ENCODE measurements at regions not wholly inside any gene's neighbourhood (a gene's known extent, or its start where the extent isn't known, plus 50 kb on each side); places are given as distances from the start of the nearest gene placed in this dataset. TPM values are rescaled to one million over a fixed set of nuclear protein-coding genes. Genes with fewer than 3 reads are reported as not detected.

DNA sequence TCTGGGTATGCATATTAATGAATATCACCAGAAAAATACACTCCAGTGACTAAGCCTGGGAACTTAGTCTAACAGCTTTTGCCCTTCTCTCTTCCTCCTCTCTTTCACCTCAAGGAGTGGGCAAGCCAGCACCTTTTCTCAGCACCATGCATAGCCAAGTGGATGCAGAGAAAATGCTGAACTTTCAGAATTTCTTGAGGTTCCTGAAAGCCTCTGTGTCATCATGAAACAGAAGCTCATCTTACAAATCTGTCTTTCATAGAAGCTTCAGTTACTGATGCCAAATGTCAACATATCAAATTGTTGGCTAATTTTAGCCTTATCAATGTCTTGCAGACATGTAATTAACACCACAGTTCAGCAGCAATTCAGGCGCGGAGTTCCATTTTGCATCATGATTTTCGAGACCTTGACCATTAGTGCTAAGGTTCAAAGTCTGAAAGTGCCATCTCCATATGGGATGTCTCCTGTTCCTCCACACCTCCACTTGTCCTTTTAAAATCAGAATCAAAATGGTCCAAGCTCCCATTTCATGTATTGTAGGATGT is 51.1 kb upstream of the RPH3A start:
- Histone ChIP-seq H3K9me2 (ENCODE audit: insufficient read depth) (no peaks in the 10 kb centered on the region), H3F3A (ENCODE audit: insufficient read depth) (no peaks in the 10 kb centered on the region), H3K9me3 (ENCODE audit: low read depth) (no peaks in the 10 kb centered on the region), H3K4me1 (ENCODE audit: insufficient read depth) (no peaks in the 10 kb centered on the region), H3K79me2 (ENCODE audit: insufficient read depth) (no peaks in the 10 kb centered on the region), H3K36me3 (ENCODE audit: low read depth) (no peaks in the 10 kb centered on the region), H3K4me2 (ENCODE audit: unreplicated experiment) (no peak overlapping the region), H3K27me3 (replicated peaks; ENCODE audit: insufficient read depth) (no peaks in the 10 kb centered on the region), H3K4me3 (no peak overlapping the region), H4K20me1 (ENCODE audit: insufficient read depth) (no peaks in the 10 kb centered on the region), H2AFZ (no peak overlapping the region), H3K9ac (no peak overlapping the region), H3K27ac (no peak overlapping the region)
- TF ChIP-seq EZH2 (IDR thresholded peaks at IDR 0.05; ENCODE audit: insufficient read depth, poor library complexity, severe bottlenecking) (no peak), EZH2phosphoT487 (IDR thresholded peaks at IDR 0.05; ENCODE audit: insufficient read depth, low read depth) (no peak)
- WGBS, 2 experiments (ENCODE audit: low coverage in 1 of 2, low lambda C conversion rate in 2 of 2, missing lambda C conversion rate in 2 of 2) = 65 to 69% methylated on average over 3 of the region's 3 CpGs
- in situ Hi-C loops (cut with MboI) = no loop called here
- DNase-seq = no peak

DNA sequence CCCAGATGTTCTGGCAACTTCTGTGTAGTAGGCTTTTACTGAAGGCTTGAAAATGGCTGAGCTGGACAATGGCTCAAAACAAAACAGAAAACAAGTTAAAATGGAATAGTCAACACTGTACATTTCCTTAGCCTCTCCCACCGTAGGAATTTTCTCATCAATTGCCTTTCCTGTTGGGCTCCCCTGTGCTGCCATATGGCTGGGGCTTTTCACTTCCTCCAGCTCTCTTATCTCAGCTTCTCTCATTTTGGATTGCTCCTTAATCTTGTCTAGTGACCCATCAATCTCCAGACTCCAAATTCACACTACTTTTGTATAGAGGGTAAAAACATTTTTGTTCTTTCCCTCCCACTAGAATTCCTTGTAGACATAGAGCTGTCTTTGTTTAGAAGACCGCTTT is 50.4 kb upstream of the RPH3A start:
- H3K79me2 ChIP-seq (ENCODE audit: insufficient read depth) = no peaks in the 10 kb centered on the region
- no peaks in the 10 kb centered on the region for H3K9me2 ChIP-seq (ENCODE audit: insufficient read depth)
- H3K9ac ChIP-seq = no peak overlapping the region
- DNase-seq = no peak
- H3F3A ChIP-seq (ENCODE audit: insufficient read depth) = no peaks in the 10 kb centered on the region
- WGBS, 2 experiments (ENCODE audit: low coverage in 1 of 2, low lambda C conversion rate in 2 of 2, missing lambda C conversion rate in 2 of 2) = 20 to 25% methylated on average over 2 of the region's 2 CpGs
- H3K36me3 ChIP-seq (ENCODE audit: low read depth) = no peaks in the 10 kb centered on the region
- in situ Hi-C loops (cut with MboI) = no loop called here
- no peaks in the 10 kb centered on the region for H3K27me3 ChIP-seq (replicated peaks; ENCODE audit: insufficient read depth)
- H3K4me1 ChIP-seq (ENCODE audit: insufficient read depth) = no peaks in the 10 kb centered on the region
- no peaks in the 10 kb centered on the region for H3K9me3 ChIP-seq (ENCODE audit: low read depth)
- no peaks in the 10 kb centered on the region for H4K20me1 ChIP-seq (ENCODE audit: insufficient read depth)
- TF ChIP-seq EZH2phosphoT487 (IDR thresholded peaks at IDR 0.05; ENCODE audit: insufficient read depth, low read depth) (no peak), EZH2 (IDR thresholded peaks at IDR 0.05; ENCODE audit: insufficient read depth, poor library complexity, severe bottlenecking) (no peak)
- no peak overlapping the region for H3K27ac ChIP-seq
- no peak overlapping the region for H3K4me2 ChIP-seq (ENCODE audit: unreplicated experiment)
- H3K4me3 ChIP-seq = no peak overlapping the region
- H2AFZ ChIP-seq = no peak overlapping the region

Small RNA genes in the stretch of these regions (microRNA-seq; reads per million reads assigned to microRNA genes)
- not detected for gene MIR1302-1 (ENCODE audit: borderline number of aligned reads)
